ENCODE measurements at regions not wholly inside any gene's neighbourhood (a gene's known extent, or its start where the extent isn't known, plus 50 kb on each side); places are given as distances from the start of the nearest gene placed in this dataset.

DNA sequence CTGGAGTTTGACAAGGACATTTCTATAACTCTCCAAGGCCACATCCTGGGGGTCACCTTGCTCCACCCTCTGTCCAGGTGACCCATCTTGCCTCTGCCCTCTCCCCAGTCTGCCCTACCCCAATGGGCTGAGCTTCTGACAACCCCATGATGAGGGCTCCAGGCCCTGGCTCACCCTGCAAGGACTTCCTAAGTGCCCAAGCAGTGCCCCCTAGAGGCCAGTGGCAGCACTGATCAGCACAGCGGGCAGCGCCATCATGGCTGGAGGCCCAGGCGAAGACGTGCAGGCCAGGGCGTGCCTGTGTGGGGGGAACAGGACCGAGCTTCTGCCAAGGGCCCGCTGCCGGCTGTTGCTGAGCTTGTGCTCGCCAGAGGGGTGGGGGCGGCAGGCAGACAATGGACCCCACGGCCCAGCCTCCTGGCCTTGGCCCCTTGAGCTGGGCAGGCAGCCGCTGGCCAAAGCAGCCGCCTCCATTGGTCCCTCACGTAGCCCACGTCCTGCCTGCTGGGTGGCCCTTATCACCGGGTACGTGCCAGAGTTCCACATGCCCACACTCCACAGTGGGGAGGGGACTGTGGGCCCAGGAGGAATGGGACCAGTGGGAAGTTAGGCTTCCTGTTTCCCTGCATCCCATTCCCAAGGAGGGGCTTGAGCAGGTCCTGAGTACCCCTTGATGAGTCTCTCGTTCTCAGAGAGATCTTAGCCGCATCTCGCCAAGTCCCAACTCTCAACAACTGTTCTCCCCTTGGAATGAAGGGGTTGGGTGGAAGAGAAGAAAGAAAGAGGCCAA, 64.3 kb downstream of the MRPL14 start:
- DNase-seq, result no peak

DNA sequence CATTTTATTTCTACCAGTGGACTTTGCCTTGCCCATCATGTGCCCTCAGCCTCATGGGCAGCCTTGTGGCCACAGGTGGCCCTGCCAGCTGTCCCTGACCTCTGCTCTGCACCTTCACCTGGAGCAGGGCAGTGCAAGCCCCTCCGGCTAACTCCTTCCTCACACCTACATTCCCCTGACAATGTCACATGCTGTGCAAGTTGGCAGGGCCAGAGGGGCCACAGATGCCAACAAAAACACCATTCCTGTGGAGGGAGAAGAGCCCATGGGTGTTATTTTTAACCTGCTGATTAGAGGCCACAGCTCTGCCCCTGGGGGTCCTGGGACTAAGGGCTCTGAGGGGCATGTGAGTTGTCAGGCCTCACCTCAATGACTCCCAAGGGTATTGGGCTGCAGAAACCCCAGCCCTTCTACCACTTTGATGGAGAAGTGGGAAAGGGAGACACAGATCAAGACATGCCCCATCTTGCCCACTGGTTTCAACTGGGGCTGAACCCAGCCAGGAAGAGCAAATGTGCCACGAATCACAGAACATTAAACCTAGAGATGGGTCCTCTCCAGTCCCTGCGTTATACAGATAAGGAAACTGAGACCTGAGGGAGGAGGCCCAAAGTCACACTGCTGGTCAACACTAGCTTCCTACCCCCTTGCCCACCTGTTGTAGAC, 65.0 kb downstream of the MRPL14 start:
- no peak for DNase-seq

DNA sequence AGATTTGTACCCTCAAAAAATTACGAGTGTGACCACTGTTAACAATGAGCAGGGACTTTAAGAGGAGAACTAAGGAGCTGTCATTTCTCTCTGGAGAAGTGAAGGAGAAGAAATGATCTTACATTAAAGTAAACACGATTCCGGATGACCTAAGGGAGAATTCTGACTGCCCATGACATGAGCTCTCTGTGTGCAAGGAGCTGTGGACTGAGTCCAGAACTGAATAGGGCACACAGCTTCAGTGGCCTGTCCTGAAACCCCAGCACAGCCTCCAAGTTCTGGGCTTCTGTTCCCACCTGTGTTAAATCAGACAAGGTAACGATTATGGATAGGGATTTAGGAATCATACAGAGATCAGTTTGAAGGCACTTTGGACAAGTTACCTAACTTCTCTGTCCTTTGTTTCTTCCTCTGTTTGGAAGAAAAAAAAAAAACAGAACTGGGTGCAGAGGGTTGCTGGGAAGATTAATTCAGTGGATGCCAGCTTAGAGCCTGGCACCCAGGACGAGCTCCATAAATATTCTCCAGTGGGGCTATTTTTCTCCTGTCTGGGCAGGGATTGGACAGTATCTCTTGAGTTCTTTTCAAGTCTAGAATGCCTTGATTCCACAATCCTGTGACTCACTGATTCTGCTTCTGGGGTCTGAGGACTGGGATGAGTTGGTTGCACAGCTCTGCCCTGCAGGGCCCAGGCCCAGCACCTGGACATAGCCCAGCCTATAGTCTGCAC, 65.7 kb downstream of the MRPL14 start:
- DNase-seq, result no peak

DNA sequence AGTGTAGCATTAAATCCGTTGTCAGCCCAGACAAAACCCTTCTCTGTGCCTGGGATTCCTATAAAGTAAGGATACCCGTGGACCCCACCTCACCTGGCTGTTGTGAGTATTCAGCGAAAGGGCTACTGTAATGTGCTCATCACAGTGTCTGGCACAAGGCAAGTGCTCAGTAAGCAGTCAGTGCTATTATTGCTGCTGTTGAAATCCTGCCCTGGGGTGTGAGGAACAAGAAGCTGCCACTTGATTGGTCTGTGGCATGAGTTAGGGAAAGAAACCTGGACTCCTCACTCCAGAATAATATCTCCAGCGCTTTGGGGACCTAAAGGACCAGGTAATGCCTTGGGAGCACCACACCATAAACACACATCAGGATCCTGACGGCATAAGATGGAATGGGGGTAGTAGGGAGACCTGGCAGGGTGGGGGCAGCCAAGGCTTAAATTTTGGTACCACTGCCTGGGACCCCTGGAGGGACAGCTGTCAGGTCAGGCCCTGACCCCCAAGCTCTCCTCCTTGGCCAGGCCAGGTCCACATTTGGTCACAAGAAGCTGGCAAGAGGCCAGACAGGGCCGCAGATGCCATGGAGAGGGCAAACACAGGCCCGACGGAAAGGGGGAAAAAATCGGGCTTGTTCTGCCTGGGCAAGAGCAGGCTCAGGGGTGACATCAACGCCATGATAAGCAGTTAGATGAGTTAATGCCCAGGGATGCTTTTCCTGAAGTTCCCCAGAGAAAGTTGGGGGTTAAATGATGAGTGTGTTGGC, 66.5 kb downstream of the MRPL14 start:
- no peak for DNase-seq

DNA sequence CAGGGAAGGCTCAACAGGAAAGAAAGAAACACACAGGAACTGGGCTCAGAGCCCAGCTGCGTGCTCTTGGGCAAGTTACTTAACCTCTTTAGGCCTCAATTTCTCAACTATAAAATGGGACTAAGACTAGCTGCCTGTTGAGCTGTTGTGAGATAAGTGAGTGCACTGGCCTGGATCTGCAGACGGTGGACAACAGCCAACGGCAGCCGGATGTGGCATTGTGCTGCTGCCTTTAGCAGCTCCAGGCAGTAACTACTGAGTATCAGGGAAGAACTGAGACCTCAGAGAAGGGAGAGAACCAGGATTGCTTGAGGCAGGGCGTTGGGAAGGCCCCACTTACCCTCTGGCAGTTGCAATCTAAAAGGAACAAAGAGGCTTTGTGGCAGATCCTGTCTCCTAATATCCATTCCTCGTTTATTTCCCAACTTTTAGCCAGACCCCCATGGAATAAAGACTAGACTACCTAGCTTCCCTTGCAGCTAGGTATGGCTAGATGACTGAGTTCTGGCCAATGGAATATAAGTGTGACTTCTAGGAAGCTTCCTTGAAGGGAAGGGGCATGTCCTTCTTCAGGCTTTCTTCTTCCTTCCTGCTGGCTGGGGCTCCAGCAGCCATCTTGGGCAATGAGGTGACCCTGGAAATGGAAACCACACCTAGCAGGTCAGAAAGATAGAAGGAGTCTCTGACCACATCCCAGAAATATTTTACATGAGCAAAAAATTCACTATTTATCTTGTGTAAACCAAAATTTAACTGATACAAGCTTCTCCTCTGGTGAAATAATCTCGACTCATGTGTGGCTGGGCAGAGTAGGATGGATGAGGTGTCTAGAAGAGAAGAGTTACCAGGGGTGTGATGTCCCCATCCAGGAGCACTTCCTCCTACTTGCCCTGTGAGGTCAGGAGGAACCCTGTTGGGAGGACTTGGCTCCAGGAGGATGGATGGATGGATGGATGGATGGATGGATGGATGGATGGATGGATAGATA, 67.6 kb downstream of the MRPL14 start:
- no peak for DNase-seq

DNA sequence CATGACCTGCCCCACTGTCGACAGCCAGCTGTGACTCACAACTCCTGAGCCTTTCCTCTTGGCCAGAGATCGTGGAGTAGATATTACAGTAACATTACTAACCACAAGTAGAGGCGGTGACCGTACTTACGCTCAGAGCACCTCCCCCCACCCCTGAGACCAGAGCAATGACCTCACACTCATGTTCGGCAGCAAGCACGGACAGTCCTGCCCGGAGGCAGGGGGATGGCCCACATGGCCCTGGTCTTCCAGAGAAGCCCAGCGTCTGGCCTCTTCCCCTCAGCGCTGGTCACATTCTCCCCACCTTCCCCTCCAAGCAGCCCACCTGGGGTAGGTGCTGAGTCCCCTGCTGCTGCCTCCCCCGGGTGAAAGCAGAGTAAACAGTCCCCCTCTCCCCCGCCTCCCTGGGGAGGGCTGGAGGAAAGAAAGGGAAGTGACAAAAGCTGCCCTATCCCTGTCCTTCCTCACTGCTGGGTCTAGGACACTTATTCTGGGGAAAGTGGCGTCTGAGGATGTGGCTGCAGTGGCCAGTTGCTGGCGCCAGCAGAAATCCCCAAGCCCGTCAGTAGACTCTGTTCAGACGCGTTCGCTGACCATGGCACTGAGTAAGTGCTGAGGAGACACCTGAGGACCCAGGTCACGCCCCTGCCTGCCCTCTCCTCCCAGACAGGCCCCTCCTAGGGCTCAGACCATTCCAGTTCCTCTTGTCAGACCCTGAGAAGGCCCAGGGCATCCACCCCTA, 68.5 kb downstream of the MRPL14 start:
- no peak for DNase-seq

DNA sequence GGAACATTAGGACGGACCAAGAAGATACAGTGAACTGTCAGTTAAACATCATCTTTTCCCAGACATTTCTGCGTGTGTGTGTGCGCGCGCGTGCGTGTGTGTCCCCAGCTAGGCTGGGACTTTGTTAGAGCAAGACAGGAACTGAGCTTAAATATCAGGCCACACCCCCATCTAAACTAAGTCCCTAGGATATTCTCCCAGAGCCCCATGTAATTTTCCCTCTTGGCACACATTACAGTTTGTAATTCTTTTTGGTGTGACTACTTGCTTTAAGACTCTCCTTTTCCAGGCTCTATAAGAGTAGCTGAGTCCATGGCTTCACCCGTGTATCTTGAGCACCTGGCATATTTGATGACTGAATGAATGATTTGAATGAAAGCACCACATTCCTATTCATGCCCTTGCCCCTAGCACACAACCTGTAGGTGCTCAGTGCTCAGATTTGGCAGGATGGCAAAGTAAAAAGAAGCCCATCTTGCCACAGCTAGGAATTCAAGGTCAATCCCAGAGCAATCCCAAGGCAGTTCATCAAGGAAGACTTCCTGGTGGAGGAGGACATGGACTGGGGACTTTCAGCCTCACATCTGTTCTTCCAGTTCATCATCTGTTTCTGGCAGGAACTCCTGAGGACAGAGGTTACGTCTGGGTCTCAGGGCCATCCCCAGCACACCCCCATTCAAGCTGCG, 69.2 kb downstream of the MRPL14 start:
- no peak for DNase-seq

DNA sequence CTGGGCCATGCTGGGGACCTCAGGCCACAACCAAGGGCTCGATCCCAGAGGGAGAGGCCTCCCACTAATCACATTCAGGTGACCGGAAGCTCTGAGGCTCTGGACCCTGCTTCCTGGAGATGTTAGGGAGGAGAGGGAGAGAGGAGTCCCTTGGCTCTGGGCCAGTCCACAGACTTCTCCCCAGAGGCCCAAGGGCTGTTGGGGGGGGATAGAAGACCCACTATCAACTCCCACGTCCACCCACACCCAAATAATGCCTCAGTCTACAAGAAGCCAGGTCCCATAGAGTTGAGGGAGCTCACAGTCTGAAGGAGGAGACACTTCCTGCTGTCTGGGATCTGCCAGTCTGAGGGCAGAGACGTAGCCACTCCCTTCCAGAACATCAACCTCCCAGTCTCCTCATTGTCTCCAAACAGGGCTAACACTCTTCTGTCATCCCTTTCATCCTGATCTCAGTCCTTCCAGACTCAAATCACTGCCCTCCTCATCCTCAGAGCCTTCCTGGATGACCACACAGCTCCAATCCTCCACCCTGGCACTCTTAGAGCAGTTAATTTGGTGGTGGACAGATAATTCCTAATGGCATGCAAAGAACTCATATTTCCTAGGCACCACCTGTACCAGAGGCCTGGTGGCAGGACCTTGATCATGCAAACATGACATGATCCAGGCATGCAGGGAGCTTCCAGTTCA, 69.9 kb downstream of the MRPL14 start:
- no peak for DNase-seq

DNA sequence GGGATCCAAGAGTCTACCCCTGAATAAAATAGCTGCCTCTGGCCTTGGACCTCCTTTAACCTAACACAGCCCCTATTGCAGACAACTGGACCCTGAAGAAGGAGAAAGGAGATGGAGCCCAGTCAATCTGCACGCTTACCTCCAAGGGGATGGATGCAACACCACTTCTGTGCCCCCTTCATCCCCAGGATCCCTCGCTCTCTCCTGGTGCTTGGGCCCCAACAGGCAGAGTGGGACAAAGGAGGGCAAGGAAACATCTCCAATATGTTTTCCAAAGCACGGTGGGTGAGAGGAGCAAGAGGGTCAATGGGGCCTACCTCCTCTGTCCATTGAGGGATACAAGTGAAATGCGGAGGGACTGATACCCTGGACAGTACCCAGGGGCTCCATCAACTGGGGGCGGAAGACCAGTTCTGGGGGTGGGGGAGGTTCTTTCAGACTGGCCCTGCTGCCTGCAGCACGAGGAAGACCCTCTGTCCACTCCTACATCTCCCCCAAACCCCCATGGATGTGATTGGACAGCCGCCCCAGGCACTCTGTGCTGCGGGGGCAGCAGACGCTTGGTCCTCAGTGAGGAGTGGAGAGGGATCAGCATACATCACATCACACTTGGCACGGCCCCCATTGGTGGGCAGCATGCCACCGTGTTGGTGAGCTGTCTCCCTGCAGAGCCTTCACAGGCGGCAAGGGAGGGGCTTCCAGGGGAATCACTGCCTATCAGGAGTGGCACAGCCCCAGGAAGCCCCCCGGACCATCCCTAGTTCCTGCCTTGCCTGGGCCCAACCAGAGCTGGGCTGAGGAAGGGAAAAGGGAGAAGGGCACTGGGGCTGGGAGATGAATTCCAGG, 70.6 kb downstream of the MRPL14 start:
- DNase-seq, result no peak

DNA sequence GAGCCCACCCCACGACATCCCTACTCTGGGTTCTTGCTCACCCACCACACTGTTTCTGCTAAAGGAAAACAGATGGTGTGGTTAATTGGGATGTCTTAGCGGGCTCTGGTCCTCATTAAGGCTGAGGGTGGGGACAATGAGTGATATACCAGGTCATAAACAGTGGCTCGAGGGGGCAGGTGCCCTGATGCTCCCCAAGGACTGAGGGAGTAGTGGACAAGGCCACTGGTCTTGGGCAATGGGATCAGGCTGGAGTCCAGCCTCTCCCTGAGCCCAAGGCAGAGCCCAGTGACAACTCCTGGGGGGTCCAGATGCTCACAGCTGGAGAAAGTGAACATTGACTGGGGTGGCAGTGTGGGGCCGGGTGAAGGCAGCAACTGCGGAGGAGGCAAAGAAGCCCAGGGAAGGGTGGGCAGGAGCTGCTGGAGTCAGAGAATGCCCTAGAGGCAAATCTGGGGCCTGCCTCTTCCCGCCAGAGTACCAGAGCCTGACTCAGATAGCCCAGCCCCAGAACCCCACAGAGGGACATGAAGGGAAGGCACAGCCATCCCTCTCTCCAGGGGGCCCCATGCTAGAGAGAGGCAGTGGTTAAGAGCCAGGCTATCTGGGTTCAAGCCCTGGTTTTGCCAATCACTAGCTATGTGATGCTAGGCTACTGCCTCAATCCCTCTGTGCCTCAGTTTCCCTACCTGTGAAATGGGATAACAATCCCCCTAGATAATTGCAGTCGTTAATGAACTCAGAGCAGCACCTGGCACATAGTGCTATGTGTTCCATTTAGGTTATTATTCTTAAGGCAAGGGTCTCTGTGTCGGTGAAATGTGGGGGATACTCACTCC, 72.3 kb downstream of the MRPL14 start:
- DNase-seq, result no peak

DNA sequence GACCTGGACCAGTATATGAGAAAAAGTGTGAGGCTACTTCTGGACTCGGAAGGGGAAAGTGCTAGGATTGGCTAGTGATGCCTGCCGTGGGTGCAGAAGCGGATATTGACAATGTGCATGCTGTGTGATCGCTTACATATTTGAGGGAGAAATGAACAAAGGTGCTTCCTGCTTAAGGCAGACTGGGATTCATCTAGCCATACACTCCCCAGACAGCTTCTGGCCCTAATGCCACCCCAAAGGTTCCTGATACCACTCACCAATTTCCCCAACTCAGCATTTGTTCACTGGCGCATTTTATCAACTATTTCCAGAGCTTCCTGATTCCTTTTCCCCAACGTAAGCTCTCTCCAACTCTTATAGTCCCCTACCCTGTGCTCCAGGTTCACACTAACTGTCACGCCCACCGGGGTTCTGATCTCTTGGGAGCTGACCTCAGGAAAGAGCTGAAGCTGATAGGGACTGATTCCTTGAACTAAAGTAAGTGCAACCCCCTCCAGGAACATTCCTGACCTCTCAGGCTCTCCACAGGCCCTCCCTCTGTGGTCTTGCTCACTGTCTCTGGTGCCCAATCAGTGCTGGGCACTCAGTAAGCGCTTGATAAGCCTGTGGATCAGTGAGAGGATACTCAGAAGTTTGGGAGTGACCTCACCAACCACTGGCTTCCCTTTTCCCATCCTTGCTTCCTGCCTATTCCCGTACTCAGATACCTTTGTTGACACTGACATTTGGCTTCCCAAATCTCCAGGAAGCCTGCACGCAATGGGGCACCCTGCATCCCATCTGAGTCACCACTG, 73.3 kb downstream of the MRPL14 start:
- no peak for DNase-seq

DNA sequence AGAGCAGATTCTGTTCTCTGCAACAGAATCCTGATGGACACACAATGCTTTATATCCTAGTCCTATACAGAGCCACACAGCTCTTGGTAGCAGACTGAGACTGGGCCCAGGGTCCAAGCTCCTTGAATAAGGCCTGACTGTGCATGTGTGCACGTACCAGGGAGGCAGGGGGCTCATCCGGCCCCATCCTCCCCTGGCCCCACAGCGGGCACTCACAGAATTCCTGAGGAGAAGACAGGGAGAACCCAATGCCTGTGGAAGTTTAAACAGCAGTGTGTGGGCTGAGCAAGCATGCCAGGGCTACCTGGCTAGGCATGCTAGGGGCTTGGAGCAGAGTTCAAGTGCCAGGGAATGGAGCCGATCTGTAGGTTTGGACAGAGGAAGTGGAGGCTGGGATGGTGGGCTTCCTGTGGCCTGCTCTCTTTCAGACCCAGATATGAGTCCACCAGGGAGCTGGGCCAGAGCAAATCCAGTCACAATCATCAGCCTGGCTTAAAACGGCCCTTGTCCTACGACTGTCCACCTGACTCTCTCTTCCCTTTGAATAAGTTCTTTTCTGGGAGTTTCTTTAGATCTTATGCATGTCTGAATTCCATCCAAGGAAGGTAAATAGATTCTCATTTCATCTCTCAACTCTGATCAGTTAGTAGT, 74.0 kb downstream of the MRPL14 start:
- no peak for DNase-seq

DNA sequence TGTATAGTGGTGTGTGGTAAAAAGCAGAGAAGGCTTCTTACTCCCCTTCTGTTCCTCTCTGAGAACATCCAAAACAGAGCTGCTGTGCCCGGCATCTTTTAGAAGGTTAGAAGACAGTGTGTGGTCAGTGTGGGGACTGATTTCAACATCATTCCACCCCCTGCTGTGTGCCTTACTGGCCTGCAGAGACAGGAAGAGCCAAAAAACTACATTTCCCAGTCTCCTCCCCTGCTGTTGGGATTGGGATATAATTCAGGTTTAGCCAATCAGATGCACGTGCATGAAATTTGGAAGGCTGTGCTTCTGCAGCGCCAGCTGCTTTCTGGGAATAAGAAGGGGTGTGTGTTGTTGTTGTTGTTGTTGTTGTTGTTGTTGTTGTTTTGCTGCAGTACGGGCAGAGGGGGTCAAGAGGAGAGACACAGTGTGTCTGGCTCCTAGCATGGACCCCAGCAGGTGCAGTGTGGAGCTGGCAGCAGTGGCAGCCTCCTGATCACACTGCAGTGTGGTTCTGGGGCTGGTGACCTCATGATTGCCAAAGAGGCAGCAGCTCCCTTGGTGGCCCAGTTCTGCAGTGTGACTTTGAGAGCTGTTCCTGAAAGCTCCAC, 74.7 kb downstream of the MRPL14 start:
- no peak for DNase-seq

DNA sequence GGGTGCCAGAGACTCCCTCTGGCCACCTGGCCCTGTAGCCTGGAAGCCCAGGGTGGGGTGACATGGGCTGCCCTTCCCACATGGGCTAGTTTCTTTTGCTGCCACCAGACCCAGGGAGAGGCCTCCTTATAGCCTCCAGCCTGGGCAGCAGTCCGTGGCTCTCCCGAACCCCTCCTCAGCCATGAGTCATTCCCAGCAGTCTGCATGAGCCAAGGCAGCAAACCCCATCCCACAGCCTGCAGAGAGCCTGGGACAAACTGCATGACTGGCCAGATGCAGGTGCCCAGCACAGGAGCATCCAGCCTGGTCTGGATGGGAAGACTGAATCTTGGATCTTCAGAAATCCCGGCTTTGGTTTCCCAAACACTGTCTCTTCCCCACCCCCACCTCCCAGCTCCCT, 75.7 kb downstream of the MRPL14 start:
- DNase-seq, result no peak

DNA sequence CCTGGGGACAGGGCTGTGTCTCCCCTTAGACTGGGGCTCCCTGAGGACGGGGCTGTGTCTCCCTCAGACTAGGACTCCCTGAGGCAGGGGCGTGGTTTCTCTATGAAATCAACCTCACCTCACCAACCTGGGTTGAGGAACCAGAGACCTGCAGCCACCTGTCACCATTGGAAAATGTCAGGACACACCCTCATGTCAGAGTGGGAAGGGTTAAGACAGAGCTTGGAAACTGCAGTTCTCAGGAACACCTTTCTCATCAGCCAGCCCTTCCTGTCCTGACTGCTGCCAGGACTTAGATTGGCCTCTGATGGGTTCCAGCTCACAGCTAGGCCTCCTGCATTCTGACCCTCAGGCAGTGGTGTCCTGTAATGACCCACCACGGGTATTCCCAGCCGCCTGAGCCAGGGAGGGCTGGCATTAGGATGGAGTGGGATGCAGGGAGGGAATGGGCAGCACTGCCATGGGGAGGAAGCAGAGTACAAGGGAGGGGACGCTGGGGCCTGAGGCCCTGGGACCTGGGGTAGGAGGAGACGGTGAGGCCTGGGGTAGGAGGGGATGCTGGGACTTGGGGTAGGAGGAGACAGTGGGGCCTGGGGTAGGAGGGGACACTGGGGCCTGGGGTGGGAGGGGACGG, 76.3 kb downstream of the MRPL14 start:
- no peak for DNase-seq

All from SHP77 treated with DMSO at 0.1 percent for 48 hours (cell line).